Amygdala (tissue), 56 donors: ENCODE measurements at regions not wholly inside any gene's neighbourhood (a gene's known extent, or its start where the extent isn't known, plus 50 kb on each side); places are given as distances from the start of the nearest gene placed in this dataset.

Source experiments
- DNase-seq, 56 donors: peaks; one replicate each; lab custom pipeline; 2025; lab: John Stamatoyannopoulos, UW

DNA sequence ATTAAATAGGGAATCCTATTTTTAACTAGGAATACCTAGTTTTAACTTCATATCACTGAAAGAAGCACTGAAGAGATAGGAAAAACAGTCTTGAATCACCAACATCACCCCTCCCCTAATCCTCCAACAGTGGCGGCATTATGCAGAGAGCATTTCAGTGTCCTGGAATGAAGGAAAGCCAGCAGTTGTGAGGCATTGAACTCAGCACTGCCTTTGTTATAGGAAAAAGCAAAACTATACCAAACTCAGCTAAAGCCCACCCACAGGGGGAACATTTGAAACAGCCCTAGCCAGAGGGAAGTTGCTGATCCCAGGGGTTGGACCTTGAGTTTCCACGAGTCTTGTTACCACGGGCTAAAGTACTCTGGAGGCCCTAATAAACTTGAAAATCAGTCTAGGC is 310.6 kb upstream of the EDIL3 start:
- DNase-seq = no peak

DNA sequence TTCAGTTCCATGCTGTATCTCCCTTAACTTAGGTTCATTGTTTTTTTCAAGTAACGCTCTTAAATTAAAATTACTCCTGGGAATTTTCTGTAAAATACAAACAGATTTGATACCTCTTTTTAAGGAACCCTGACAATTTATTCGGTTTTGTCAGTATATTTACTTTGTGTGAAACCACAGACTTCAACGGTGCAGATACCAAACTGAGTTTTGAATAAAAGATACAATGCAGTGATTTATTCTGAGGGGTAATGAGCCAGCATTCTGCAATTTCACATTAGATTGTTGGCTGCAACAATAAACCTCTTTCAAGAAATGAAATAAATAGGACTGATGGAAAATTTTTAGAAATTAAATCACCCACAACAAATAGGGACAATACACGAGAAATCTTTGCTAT is 308.6 kb upstream of the EDIL3 start:
- peak in 1 of 56 donors; percentile 13 for DNase-seq

- no peak for DNase-seq
Observed at GRCh38 chr5:84688566-84688965, 303.9 kb upstream of the EDIL3 start.

- no peak for DNase-seq
Observed at GRCh38 chr5:84685121-84685894, 300.6 kb upstream of the EDIL3 start.

DNA sequence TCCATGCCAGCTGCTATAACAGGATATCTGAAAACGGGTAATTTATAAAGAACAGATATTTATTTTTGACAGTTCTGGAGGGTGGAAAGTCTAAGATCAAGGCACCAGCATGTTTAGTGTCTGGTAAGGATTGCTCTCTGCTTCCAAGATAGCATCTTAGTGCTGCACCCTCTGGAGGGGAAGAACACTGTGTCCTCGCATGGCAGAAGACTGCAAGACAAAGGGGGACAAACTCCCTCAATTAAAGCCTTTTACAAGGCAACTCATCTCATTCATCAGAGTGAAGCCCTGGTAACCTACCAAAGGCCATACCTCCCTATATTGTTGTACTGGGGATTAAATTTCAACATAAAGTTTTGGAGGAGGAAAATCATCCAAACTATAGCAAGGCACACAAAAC is 298.9 kb upstream of the EDIL3 start:
- no peak for DNase-seq

DNA sequence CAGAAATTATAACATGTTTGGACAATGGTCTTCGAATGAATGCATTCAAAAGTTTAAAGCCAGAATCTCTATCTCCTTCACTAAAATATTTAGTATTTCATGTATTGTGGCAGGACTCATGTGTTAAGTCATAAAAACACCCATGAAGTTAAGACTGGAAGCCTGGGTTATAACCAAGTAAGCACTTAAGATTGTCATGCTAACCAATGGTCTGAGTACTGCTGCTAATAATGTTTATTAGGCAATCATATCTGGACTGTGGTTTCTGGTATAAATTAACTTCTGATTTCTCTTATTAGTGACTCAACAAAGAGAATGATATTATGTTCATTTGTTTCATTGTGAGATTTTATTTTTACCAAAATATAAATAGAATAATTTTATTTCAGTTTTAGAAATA is 297.9 kb upstream of the EDIL3 start:
- DNase-seq = no peak

DNA sequence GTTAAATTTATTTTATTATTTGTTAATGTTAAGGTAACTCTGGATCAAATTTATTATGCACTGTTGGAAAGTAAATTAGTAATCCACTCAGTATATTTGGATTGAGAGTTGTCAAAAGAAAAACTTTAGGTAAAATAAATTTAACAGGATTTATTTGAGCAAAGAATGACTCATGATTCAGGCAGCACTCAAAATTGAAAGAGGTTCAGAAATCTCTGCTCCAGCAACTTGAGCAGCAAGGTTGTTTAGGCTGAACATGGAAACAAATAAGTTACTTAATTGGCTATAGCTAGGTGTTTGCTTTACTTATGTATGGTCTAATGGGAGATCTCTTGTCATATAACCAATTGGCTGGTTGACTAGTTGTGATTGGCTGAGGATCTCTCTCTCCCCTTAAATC is 296.2 kb upstream of the EDIL3 start:
- DNase-seq = no peak

DNA sequence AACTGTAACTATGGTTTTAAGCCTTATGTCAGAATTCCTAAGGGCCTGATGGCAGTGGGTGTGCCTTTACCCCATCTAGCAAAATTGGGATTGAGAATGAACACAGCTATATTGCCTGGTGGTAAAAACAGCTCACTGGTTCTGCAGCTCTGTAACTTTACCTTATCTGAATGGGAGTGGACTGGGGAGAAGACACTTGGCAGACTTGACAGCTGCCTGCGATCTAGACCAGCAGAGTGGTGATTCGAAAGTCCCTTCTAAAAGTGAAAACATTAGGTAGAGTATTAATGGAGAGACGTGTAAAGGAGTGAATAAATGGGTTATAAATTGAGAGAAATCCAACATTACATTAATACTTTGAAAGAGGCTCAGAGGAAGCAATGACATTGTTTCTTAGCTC is 289.1 kb upstream of the EDIL3 start:
- no peak for DNase-seq

DNA sequence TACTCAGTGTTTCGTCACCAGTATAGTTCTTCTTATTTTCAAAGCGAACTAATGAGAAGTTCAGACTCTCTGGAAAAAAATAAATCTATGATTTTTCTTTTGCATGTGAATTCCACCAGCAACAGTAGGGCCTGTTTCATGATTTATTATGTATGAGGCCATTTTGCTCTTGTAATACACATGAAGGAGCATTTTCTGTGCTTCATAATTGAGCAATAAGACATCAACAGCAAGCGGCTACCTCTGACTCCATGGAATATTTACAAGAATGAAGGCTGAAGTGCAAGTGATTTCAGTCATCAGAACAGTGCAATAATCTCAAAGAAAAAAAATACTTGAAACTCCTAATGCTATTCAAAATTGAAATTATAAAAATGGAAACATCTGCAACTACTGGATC is 282.9 kb upstream of the EDIL3 start:
- no peak for DNase-seq

GRCh38 chr5:84650429-84650828 is 265.7 kb upstream of the EDIL3 start:
- DNase-seq = no peak

DNA sequence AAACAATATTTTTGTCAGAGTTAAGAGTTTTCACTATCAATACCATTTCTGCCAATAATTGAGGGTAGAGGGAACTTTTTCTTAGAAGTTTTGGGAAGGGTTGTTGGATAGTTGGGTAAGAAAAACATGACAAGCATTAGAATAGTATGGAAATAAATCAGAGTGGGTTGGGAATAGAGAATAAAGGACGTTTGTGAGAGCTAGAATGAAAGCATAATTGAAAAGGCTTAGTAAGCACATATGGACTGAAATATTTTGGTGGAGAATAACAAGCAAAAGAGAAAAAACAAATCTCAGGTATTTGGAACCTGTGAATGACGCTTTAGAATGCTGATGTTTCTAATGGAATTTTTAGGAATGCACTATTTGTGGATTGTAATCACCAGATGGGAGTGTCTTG is 262.9 kb upstream of the EDIL3 start:
- DNase-seq = peak in 1 of 56 donors; percentile 9

- no peak for DNase-seq
Observed at GRCh38 chr5:84642795-84643194, 258.1 kb upstream of the EDIL3 start.

GRCh38 chr5:84642324-84642723 is 257.6 kb upstream of the EDIL3 start:
- DNase-seq = no peak

GRCh38 chr5:84637662-84638375 is 253.1 kb upstream of the EDIL3 start:
- DNase-seq = no peak

GRCh38 chr5:84635235-84636055 is 250.8 kb upstream of the EDIL3 start:
- no peak for DNase-seq

DNA sequence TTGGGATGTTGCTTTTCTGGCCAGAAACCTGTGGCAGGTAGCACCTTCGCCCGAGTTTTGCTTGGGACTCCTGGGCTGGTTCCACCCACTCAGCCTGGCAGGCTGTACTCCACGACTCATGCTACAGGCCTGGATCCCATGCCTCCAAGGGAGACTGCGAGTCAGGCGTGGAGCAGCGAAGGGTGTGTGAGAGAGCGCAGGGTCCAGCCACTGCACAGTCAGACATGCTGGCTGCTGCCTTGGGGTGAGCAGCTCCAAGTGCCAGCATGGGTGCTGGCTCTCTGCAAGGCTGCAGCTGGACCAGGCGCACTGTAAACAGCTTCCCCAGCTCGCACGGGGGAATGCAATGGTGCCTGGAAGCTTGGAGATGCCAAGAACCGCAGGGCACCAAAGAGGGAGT is 249.6 kb upstream of the EDIL3 start:
- no peak for DNase-seq

- no peak for DNase-seq
Observed at GRCh38 chr5:84632418-84632817, 247.7 kb upstream of the EDIL3 start.

DNA sequence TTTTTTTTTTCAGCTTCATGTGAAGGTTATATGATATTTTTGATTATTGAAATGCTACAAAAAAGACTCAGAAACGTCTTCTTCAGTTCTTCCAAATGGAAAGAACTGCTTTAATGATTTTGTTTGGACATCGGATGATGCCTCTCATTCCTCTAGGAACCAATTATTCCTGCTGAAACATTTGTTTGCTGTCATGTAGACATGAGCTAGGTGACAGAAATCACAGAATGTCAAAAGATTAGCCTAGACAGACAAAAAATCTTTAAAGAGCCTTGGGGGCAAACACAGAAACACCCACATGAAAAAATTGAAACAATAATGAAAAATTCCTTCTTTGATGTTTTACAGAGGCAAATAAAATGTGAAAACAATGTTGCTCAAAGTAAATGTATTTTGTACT is 244.2 kb upstream of the EDIL3 start:
- no peak for DNase-seq

DNA sequence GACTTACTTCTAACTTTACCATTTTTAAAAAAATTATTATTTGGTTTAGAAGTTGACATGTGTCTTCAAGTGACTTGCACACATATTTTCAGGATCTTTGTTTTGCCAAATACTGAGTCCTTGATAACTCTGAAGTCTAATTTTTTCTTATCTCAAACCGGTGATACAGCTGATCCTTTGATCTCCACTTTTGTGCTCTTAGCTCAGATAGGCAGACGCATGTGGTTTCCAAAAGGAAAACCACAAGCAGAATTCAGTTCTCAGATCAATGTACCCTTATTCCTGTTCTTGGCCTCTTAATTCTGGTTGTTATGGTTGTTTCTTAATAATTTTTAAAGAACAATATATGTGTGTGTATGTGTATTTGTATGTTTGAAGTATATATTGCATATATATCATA is 238.3 kb upstream of the EDIL3 start:
- DNase-seq = no peak

DNA sequence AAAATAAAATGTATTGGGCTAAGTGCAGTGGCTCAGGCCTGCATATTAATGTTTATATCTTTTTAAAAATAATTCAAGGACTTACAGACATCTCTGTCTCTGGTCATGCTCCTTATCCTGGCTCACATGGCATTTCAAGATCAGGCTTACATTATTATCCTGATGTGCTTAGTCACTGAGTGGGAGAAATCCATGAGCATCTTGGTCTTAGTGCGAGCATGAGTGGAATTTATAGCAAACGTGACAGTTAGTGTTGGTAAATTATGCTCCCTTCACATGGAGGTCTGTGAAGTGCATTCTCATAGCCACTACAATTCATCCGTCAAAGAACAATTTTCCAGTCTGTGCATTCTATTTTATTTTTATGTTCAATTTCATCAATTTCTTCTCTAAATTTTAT is 237.8 kb upstream of the EDIL3 start:
- no peak for DNase-seq

- no peak for DNase-seq
Observed at GRCh38 chr5:84618262-84618661, 233.6 kb upstream of the EDIL3 start.
